ENCODE measurements at regions not wholly inside any gene's neighbourhood (a gene's known extent, or its start where the extent isn't known, plus 50 kb on each side); places are given as distances from the start of the nearest gene placed in this dataset.
"Not testable (repeated sequence)": the region's sequence is repeated elsewhere in the genome, so short reads cannot be mapped to it uniquely, and the experiment has no call there.

DNA sequence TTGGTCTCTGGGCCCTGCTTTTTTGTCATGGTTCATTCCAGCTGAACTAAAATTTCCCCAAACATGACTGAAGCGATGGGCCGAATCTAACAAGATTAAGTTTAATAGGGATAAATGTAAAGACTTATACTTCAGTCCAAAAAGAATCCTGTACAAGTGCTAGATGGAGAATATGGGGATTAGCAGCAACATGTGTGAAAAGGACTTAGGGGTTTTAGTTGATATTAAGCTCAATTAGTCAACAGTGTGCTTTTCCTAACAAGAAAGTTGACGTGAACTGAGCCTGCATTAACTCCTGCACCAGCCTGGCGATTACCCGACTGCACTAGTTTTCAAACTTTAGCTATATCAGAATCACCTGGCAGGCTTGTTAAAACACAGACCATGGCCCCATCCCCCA lies 61.0 kb upstream of the BBX start:
- TF ChIP-seq, protein P1, sequence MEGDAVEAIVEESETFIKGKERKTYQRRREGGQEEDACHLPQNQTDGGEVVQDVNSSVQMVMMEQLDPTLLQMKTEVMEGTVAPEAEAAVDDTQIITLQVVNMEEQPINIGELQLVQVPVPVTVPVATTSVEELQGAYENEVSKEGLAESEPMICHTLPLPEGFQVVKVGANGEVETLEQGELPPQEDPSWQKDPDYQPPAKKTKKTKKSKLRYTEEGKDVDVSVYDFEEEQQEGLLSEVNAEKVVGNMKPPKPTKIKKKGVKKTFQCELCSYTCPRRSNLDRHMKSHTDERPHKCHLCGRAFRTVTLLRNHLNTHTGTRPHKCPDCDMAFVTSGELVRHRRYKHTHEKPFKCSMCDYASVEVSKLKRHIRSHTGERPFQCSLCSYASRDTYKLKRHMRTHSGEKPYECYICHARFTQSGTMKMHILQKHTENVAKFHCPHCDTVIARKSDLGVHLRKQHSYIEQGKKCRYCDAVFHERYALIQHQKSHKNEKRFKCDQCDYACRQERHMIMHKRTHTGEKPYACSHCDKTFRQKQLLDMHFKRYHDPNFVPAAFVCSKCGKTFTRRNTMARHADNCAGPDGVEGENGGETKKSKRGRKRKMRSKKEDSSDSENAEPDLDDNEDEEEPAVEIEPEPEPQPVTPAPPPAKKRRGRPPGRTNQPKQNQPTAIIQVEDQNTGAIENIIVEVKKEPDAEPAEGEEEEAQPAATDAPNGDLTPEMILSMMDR (IDR thresholded peaks at IDR 0.05) = no peak
- TF ChIP-seq POLR2A (IDR thresholded peaks at IDR 0.05) = no peak
- Histone ChIP-seq H3K4me3 (no peak overlapping the region), H3K27me3 (no peaks in the 10 kb centered on the region), H3K27ac (no peak overlapping the region), H3K36me3 (ENCODE audit: low read depth, missing control alignments) (no peaks in the 10 kb centered on the region), H3K9me3 (no peaks in the 10 kb centered on the region), H3K4me1 (no peaks in the 10 kb centered on the region)
- 88 to 95% methylated on average over 5 of the region's 5 CpGs for WGBS, 2 donors
- intact Hi-C loops (cut with DNase I; ENCODE audit: low total_unique reads) = no loop called here
- no peak for DNase-seq

DNA sequence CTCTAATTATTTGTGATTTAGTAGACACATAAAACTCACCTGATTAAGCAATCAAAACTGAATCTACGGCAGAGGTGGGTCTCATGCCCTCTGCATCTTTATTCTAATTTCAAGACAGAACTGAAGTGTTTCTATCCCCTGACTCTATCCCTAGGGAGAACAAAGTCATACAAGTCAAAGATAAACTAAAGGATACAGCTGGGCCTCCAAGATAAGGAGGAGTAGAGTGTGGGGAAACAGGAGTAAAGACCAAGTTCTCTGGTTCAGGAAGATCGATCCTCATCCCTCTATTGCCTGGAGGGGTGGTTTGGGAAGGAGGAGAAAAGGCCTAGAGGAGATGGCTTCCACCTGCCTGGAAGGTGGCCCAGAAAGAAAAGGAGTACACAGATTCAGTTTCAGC lies 58.7 kb upstream of the BBX start:
- no peak overlapping the region for H3K27ac ChIP-seq
- intact Hi-C loops (cut with DNase I; ENCODE audit: low total_unique reads) = no loop called here
- H3K4me1 ChIP-seq = no peaks in the 10 kb centered on the region
- TF ChIP-seq POLR2A (IDR thresholded peaks at IDR 0.05) = no peak
- TF ChIP-seq, protein P1 (IDR thresholded peaks at IDR 0.05) = no peak
- no peaks in the 10 kb centered on the region for H3K9me3 ChIP-seq
- no peak overlapping the region for H3K4me3 ChIP-seq
- 50 to 74% methylated on average over 2 of the region's 2 CpGs for WGBS, 2 donors
- no peaks in the 10 kb centered on the region for H3K36me3 ChIP-seq (ENCODE audit: low read depth, missing control alignments)
- no peak for DNase-seq
- H3K27me3 ChIP-seq = no peaks in the 10 kb centered on the region

DNA sequence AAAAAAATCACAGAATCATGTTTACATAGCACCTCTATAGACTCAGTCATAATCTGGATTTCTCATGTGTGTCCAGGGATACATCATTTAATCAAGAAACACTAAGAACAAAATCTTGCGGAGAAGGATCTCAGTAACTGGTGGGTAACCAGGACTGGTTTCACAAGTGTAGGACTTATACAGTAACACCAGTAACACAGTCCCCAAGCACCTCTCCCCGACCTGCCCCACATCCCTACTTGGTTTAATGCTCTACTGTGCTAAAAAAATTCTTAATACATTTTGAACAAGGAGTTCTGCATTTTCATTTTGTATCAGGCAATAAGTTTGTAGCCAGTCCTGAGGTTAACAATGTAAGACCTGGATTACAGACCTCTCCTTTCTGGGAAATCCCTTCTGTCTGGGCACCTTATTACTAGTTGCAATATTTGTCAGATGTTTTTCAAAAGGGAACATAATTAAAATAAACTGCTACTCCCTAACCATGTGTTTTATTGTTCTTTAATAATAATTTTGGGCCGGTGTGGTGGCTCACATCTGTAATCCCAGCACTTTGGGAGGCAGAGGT lies 57.6 kb upstream of the BBX start:
- Histone ChIP-seq H3K4me1 (no peaks in the 10 kb centered on the region), H3K27me3 (no peaks in the 10 kb centered on the region), H3K27ac (no peak overlapping the region), H3K9me3 (no peaks in the 10 kb centered on the region), H3K4me3 (no peak overlapping the region), H3K36me3 (ENCODE audit: low read depth, missing control alignments) (no peaks in the 10 kb centered on the region)
- WGBS, 2 donors = 88 to 95% methylated on average over 3 of the region's 3 CpGs
- intact Hi-C loops (cut with DNase I; ENCODE audit: low total_unique reads) = no loop called here
- no peak for DNase-seq
- TF ChIP-seq, protein P1 (IDR thresholded peaks at IDR 0.05) = no peak
- no peak for TF ChIP-seq POLR2A (IDR thresholded peaks at IDR 0.05)

DNA sequence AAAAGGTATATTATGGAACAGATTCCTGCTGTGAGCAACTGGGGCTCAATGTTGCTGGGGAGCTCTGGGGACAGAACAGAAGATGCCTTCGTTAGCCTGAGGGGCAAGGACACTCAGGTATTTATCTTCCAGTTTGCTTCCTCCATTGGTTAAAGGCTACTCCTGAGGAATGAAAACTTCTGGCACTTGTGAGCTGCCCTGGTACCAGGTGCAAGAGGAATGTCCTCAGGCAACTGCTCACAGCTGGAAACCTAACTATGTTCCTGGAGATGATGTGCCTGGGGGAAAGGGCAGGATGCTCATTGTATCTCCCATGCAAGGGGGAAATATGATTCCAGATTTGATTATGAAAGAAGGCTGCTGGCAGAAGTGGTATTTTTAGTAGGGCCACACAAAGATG lies 54.0 kb upstream of the BBX start:
- Histone ChIP-seq H3K36me3 (ENCODE audit: low read depth, missing control alignments) (no peaks in the 10 kb centered on the region), H3K27ac (no peak overlapping the region), H3K27me3 (no peaks in the 10 kb centered on the region), H3K4me3 (no peak overlapping the region), H3K4me1 (no peaks in the 10 kb centered on the region), H3K9me3 (no peaks in the 10 kb centered on the region)
- TF ChIP-seq POLR2A (IDR thresholded peaks at IDR 0.05) = no peak
- TF ChIP-seq, protein P1 (IDR thresholded peaks at IDR 0.05) = no peak
- WGBS, 2 donors = 82 to 92% methylated on average over 1 of the region's 1 CpG
- intact Hi-C loops (cut with DNase I; ENCODE audit: low total_unique reads) = no loop called here
- DNase-seq = no peak

DNA sequence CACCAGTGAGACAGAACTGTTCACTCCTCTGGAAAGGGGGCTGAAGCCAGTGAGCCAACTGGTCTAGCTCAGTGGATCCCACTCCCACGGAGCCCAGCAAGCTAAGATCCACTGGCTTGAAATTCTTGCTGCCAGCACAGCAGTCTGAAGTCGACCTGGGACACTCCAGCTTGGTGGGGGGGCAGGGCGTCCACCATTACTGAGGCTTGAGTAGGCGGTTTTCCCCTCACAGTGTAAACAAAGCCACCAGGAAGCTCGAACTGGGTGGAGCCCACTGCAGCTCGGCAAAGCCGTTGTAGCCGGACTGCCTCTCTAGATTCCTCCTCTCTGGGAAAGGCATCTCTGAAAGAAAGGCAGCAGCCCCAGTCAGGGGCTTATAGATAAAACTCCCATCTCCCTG lies 52.3 kb upstream of the BBX start:
- H3K4me3 ChIP-seq; H3K4me1 ChIP-seq; H3K27ac ChIP-seq; H3K9me3 ChIP-seq; H3K27me3 ChIP-seq; H3K36me3 ChIP-seq (ENCODE audit: low read depth, missing control alignments); DNase-seq; intact Hi-C loops (cut with DNase I; ENCODE audit: low total_unique reads): not testable (repeated sequence)
- WGBS, 2 donors = 61 to 69% methylated on average over 7 to 8 of the region's 8 CpGs
